ENCODE measurements at regions not wholly inside any gene's neighbourhood (a gene's known extent, or its start where the extent isn't known, plus 50 kb on each side); places are given as distances from the start of the nearest gene placed in this dataset.

DNA sequence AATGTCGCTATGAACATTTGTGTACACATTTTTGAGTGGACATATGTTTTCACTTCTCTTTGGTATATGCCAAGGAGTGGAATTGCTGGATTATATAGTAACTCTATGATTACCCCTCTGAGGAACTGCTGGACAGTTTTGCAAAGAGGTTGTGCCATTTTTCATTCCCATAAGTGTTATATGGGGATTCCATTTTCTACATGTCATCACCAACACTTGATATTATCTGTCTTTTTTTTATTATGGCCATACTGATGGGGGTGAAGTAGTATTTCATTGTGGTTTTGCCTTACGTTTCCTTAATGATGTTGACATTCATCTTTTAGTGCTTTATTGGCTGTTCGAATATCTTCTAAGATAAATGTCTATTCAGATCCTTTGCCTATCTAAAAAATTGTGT, 171.8 kb upstream of the LAMA2 start:
- TF ChIP-seq, protein P1, sequence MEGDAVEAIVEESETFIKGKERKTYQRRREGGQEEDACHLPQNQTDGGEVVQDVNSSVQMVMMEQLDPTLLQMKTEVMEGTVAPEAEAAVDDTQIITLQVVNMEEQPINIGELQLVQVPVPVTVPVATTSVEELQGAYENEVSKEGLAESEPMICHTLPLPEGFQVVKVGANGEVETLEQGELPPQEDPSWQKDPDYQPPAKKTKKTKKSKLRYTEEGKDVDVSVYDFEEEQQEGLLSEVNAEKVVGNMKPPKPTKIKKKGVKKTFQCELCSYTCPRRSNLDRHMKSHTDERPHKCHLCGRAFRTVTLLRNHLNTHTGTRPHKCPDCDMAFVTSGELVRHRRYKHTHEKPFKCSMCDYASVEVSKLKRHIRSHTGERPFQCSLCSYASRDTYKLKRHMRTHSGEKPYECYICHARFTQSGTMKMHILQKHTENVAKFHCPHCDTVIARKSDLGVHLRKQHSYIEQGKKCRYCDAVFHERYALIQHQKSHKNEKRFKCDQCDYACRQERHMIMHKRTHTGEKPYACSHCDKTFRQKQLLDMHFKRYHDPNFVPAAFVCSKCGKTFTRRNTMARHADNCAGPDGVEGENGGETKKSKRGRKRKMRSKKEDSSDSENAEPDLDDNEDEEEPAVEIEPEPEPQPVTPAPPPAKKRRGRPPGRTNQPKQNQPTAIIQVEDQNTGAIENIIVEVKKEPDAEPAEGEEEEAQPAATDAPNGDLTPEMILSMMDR (IDR thresholded peaks at IDR 0.05) = no peak
- no peak for TF ChIP-seq POLR2AphosphoS5 (IDR thresholded peaks at IDR 0.05)

Measured in breast epithelium (tissue), 3 donors.